HCT116 (cell line): ENCODE measurements at regions not wholly inside any gene's neighbourhood (a gene's known extent, or its start where the extent isn't known, plus 50 kb on each side); places are given as distances from the start of the nearest gene placed in this dataset.

Experiments
- ATAC-seq: fragments of 200-7000 bp; cut with Tn5 transposase; 2 replicates; pipeline ENCODE4 v1.9.1; 2020; ENCODE audit warnings: mild to moderate bottlenecking, moderate library complexity
- BruUV-seq: library from RNA; stranded (reverse); fragments of 400-500 nt; replicated peaks from 2 replicates; lab custom pipeline; 2021; lab: Mats Ljungman, UMichigan
- CTCF ChIA-PET: fragments of 300-600 bp; sonication (Branson Sonifier 250); formaldehyde crosslinking; loops from one replicate; lab custom pipeline; 2021; ENCODE audit warnings: antibody characterized with exemption; lab: Charles Lee
- POLR2A ChIA-PET: fragments of 300-600, 350-600 bp; sonication (Branson Sonifier 250); formaldehyde crosslinking; loops from one replicate; lab custom pipeline; 2021; ENCODE audit warnings: antibody characterized with exemption; lab: Charles Lee
- RAD21 ChIA-PET, 2 experiments: fragments of 300-600 bp; sonication (Branson Sonifier 250); formaldehyde crosslinking; loops; one replicate each; lab custom pipeline; 2023; ENCODE audit warnings: low total read pairs in 2 of 2; ENCODE audit not compliant: uncharacterized antibody in 2 of 2, unreplicated experiment in 2 of 2, low non-redundant PET in 1 of 2; lab: Charles Lee
- DNase-seq: peaks from one replicate; pipeline ENCODE4 v3.0.0-alpha.2; 2010; ENCODE audit warnings: low read depth, low spot score
- H2AFZ ChIP-seq: fragments of 200-600 bp; shearing (Covaris generic), sonication (generic); 2 replicates; pipeline ENCODE4 v1.6.1; 2017; ENCODE audit warnings: low read depth, mixed run types, mixed read lengths, antibody characterized with exemption, low read length; ENCODE audit not compliant: poor library complexity, severe bottlenecking
- H3K27ac ChIP-seq: 2 replicates; pipeline ENCODE4 v1.5.1; 2012; ENCODE audit warnings: low read depth, low read length
- H3K27me3 ChIP-seq: fragments of 200-600 bp; sonication (generic); 2 replicates; pipeline ENCODE4 v1.6.1; 2016; ENCODE audit warnings: mixed run types, low read length, mixed read lengths; ENCODE audit not compliant: insufficient read depth
- H3K36me3 ChIP-seq, 2 experiments: fragments of 200-500 bp in 1 of 2; fragments of 200-600 bp in 1 of 2; sonication (Bioruptor generic) in 1 of 2; sonication (generic) in 1 of 2; 2 replicates each; pipeline versions ENCODE4 v1.5.1 to v1.6.1; 2014 to 2016; ENCODE audit warnings: low read length in 2 of 2, inconsistent platforms in 1 of 2, mixed read lengths in 1 of 2, mixed run types in 1 of 2; ENCODE audit not compliant: insufficient read depth in 2 of 2, control insufficient read depth in 1 of 2
- H3K4me1 ChIP-seq, 2 experiments: fragments of 200-600 bp in 1 of 2; sonication (generic) in 1 of 2; 2 replicates each; pipeline versions ENCODE4 v1.5.1 to v1.6.1; 2012 to 2017; ENCODE audit warnings: low read length in 2 of 2, inconsistent platforms in 1 of 2, mild to moderate bottlenecking in 1 of 2, mixed read lengths in 1 of 2, mixed run types in 1 of 2, moderate library complexity in 1 of 2; ENCODE audit not compliant: insufficient read depth in 2 of 2, control insufficient read depth in 1 of 2
- H3K4me2 ChIP-seq: fragments of 200-600 bp; sonication (generic); 2 replicates; pipeline ENCODE4 v1.6.1; 2017; ENCODE audit warnings: mixed run types, low read length, mixed read lengths
- H3K4me3 ChIP-seq, 2 experiments: fragments of 200-600 bp in 1 of 2; sonication (generic) in 1 of 2; replicated peaks in 1 of 2; 2 replicates each; pipeline ENCODE4 v1.5.1; 2011 to 2016; ENCODE audit warnings: low read length in 2 of 2, control low read depth in 1 of 2, low read depth in 1 of 2, mild to moderate bottlenecking in 1 of 2, mixed read lengths in 1 of 2, mixed run types in 1 of 2
- H3K79me2 ChIP-seq: fragments of 200-600 bp; sonication (generic); 2 replicates; pipeline ENCODE4 v1.6.1; 2017; ENCODE audit warnings: mild to moderate bottlenecking, mixed run types, low read length, moderate library complexity, mixed read lengths; ENCODE audit not compliant: insufficient read depth
- H3K9ac ChIP-seq: fragments of 200-600 bp; sonication (generic); 2 replicates; pipeline ENCODE4 v1.6.1; 2016; ENCODE audit warnings: low read length, mixed read lengths
- H3K9me2 ChIP-seq: fragments of 200-600 bp; sonication (generic), shearing (Covaris generic); 2 replicates; pipeline ENCODE4 v1.6.1; 2017; ENCODE audit warnings: mixed run types, mild to moderate bottlenecking, moderate library complexity; ENCODE audit not compliant: insufficient read depth
- H3K9me3 ChIP-seq, 2 experiments: fragments of 200-500 bp in 1 of 2; fragments of 200-600 bp in 1 of 2; sonication (Bioruptor generic) in 1 of 2; sonication (generic) in 1 of 2; 2 replicates each; pipeline ENCODE4 v1.6.1; 2014 to 2017; ENCODE audit warnings: low read length in 2 of 2, mixed read lengths in 2 of 2, inconsistent platforms in 1 of 2, low read depth in 1 of 2, mild to moderate bottlenecking in 1 of 2, mixed run types in 1 of 2, moderate library complexity in 1 of 2; ENCODE audit not compliant: control insufficient read depth in 1 of 2, insufficient read depth in 1 of 2
- H4K20me1 ChIP-seq: fragments of 200-600 bp; sonication (generic), shearing (Covaris generic); 2 replicates; pipeline ENCODE4 v1.6.1; 2017; ENCODE audit warnings: mixed run types, mild to moderate bottlenecking, moderate library complexity; ENCODE audit not compliant: insufficient read depth
- CEBPB ChIP-seq: IDR thresholded peaks from 2 replicates; pipeline ENCODE4 v1.6.1; 2012; ENCODE audit warnings: low read depth
- CTCF ChIP-seq, 3 experiments: fragments of 200-600 bp in 1 of 3; sonication (generic) in 1 of 3; IDR thresholded peaks in 2 of 3; conservative IDR thresholded peaks in 1 of 3; 2 replicates each; pipeline ENCODE4 v1.5.1; 2012 to 2017; ENCODE audit warnings: low read depth in 2 of 3, low read length in 2 of 3, antibody characterized with exemption in 1 of 3, borderline replicate concordance in 1 of 3, control low read depth in 1 of 3, mild to moderate bottlenecking in 1 of 3, mixed read lengths in 1 of 3, mixed run types in 1 of 3, moderate library complexity in 1 of 3; ENCODE audit not compliant: insufficient read depth in 1 of 3
- ELF1 ChIP-seq: IDR thresholded peaks from 2 replicates; pipeline ENCODE4 v1.6.1; 2012; ENCODE audit warnings: low read depth, borderline replicate concordance
- EZH2 ChIP-seq: fragments of 200-600 bp; sonication (generic); IDR thresholded peaks from 2 replicates; pipeline ENCODE4 v1.6.1; 2017; ENCODE audit warnings: antibody characterized with exemption, mixed run types
- EZH2phosphoT487 ChIP-seq: fragments of 200-600 bp; IDR thresholded peaks from 2 replicates; pipeline ENCODE4 v1.6.1; 2018; ENCODE audit warnings: antibody characterized with exemption, borderline replicate concordance
- FOSL1 ChIP-seq: IDR thresholded peaks from 2 replicates; pipeline ENCODE4 v1.6.1; 2012; ENCODE audit warnings: low read depth
- JUND ChIP-seq: IDR thresholded peaks from 2 replicates; pipeline ENCODE4 v1.6.1; 2012
- POLR2A ChIP-seq: IDR thresholded peaks from 2 replicates; pipeline ENCODE4 v1.7.0; 2011; ENCODE audit warnings: borderline replicate concordance; ENCODE audit not compliant: insufficient read depth, insufficient read length; ENCODE audit errors: extremely low read depth
- POLR2AphosphoS5 ChIP-seq: IDR thresholded peaks from 2 replicates; pipeline ENCODE4 v1.6.1; 2011; ENCODE audit warnings: mild to moderate bottlenecking, low read depth, low read length, moderate library complexity
- RAD21 ChIP-seq: IDR thresholded peaks from 2 replicates; pipeline ENCODE4 v1.6.1; 2012; ENCODE audit warnings: low read depth, mild to moderate bottlenecking
- SIN3A ChIP-seq: IDR thresholded peaks from 2 replicates; pipeline ENCODE4 v1.6.1; 2012; ENCODE audit warnings: low read depth
- SP1 ChIP-seq: IDR thresholded peaks from 2 replicates; pipeline ENCODE4 v1.6.1; 2012; ENCODE audit warnings: low read depth
- SRF ChIP-seq: IDR thresholded peaks from 2 replicates; pipeline ENCODE4 v1.6.1; 2012; ENCODE audit warnings: low read depth
- YY1 ChIP-seq: IDR thresholded peaks from 2 replicates; pipeline ENCODE4 v1.6.1; 2011; ENCODE audit warnings: low read length, low read depth, moderate library complexity, mild to moderate bottlenecking; ENCODE audit not compliant: insufficient replicate concordance; ENCODE audit errors: extremely low read depth
- ZNF274 ChIP-seq: fragments of 200-500 bp; sonication (Bioruptor generic); IDR thresholded peaks from 2 replicates; pipeline ENCODE4 v1.6.1; 2014; ENCODE audit warnings: mild to moderate bottlenecking, low read depth, low read length, inconsistent platforms
- intact Hi-C: fragments of 100-400 bp; cut with micrococcal nuclease; formaldehyde crosslinking; loops from 2 replicates; pipeline ENCODE4 v1.10.0; 2022
- TF ChIP-seq, protein P1 (sequence below): IDR thresholded peaks from 2 replicates; pipeline ENCODE4 v1.6.1; 2012; ENCODE audit warnings: low read depth
- TF ChIP-seq, protein P2 (sequence below): IDR thresholded peaks from 2 replicates; pipeline ENCODE4 v1.6.1; 2012

GRCh38 chr14:73783107-73783727, 68.4 kb upstream of the PTGR2 start:
- no peak overlapping the region for H3K4me3 ChIP-seq
- CTCF ChIA-PET, result no interaction called here
- no peak overlapping the region for H3K9ac ChIP-seq
- RAD21 ChIA-PET, result no interaction called here
- ATAC-seq (no peak), DNase-seq (no peak)
- H3K27ac ChIP-seq, result no peak overlapping the region
- no peaks in the 10 kb centered on the region for H3K9me2 ChIP-seq
- POLR2A ChIA-PET, result no interaction called here
- no peaks in the 10 kb centered on the region for H3K9me3 ChIP-seq
- H3K79me2 ChIP-seq, result peaks cover 44% of the 10 kb centered on the region
- H3K4me1 ChIP-seq, result peaks cover 20 to 28% of the 10 kb centered on the region in 2 experiments
- no TSS peak for BruUV-seq
- no peak overlapping the region for H2AFZ ChIP-seq
- no peak for TF ChIP-seq EZH2phosphoT487
- H4K20me1 ChIP-seq, result no peaks in the 10 kb centered on the region
- H3K4me2 ChIP-seq, result no peak overlapping the region
- H3K27me3 ChIP-seq, result no peaks in the 10 kb centered on the region
- intact Hi-C loops, result no loop called here
- H3K36me3 ChIP-seq, result no peaks in the 10 kb centered on the region

- peaks cover 44% of the 10 kb centered on the region for H3K79me2 ChIP-seq
- intact Hi-C loops, result no loop called here
- no peaks in the 10 kb centered on the region for H3K27me3 ChIP-seq
- peaks cover 14 to 23% of the 10 kb centered on the region in 2 experiments for H3K4me1 ChIP-seq
- no peak for DNase-seq
- ChIA-PET RAD21 (no interaction called here), CTCF (no interaction called here), POLR2A (no interaction called here)
- H3K9me3 ChIP-seq, result no peaks in the 10 kb centered on the region
- no peaks in the 10 kb centered on the region for H3K9me2 ChIP-seq
- BruUV-seq, result no TSS peak
- no peaks in the 10 kb centered on the region for H3K36me3 ChIP-seq
- H3K4me2 ChIP-seq, result no peak overlapping the region
- no peak for ATAC-seq
- H2AFZ ChIP-seq, result no peak overlapping the region
- no peaks in the 10 kb centered on the region for H4K20me1 ChIP-seq
- H3K27ac ChIP-seq, result no peak overlapping the region
- H3K9ac ChIP-seq, result no peak overlapping the region
- no peak overlapping the region for H3K4me3 ChIP-seq
- no peak for TF ChIP-seq EZH2phosphoT487
- no peak for TF ChIP-seq POLR2A
- TF ChIP-seq ZNF274, result no peak
- TF ChIP-seq, protein P1, sequence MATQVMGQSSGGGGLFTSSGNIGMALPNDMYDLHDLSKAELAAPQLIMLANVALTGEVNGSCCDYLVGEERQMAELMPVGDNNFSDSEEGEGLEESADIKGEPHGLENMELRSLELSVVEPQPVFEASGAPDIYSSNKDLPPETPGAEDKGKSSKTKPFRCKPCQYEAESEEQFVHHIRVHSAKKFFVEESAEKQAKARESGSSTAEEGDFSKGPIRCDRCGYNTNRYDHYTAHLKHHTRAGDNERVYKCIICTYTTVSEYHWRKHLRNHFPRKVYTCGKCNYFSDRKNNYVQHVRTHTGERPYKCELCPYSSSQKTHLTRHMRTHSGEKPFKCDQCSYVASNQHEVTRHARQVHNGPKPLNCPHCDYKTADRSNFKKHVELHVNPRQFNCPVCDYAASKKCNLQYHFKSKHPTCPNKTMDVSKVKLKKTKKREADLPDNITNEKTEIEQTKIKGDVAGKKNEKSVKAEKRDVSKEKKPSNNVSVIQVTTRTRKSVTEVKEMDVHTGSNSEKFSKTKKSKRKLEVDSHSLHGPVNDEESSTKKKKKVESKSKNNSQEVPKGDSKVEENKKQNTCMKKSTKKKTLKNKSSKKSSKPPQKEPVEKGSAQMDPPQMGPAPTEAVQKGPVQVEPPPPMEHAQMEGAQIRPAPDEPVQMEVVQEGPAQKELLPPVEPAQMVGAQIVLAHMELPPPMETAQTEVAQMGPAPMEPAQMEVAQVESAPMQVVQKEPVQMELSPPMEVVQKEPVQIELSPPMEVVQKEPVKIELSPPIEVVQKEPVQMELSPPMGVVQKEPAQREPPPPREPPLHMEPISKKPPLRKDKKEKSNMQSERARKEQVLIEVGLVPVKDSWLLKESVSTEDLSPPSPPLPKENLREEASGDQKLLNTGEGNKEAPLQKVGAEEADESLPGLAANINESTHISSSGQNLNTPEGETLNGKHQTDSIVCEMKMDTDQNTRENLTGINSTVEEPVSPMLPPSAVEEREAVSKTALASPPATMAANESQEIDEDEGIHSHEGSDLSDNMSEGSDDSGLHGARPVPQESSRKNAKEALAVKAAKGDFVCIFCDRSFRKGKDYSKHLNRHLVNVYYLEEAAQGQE, result no peak
- TF ChIP-seq SRF, result no peak
- TF ChIP-seq SIN3A, result no peak
- TF ChIP-seq YY1, result no peak
- no peak for TF ChIP-seq JUND
- no peak for TF ChIP-seq ELF1
- no peak for TF ChIP-seq FOSL1
- TF ChIP-seq SP1, result no peak
- TF ChIP-seq, protein P2, sequence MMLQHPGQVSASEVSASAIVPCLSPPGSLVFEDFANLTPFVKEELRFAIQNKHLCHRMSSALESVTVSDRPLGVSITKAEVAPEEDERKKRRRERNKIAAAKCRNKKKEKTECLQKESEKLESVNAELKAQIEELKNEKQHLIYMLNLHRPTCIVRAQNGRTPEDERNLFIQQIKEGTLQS, result no peak
- no peak for TF ChIP-seq POLR2AphosphoS5
- TF ChIP-seq CEBPB, result no peak
- no peak for TF ChIP-seq RAD21
- TF ChIP-seq EZH2, result no peak
- no peak for TF ChIP-seq CTCF (IDR thresholded peaks at IDR 0.05 in 2 of 3, conservative IDR thresholded peaks at IDR 0.05 in 1 of 3; ENCODE audit: borderline replicate concordance in 1 of 3, insufficient read depth in 1 of 3, low read depth in 2 of 3, low read length in 2 of 3)
Observed at GRCh38 chr14:73782623-73783022, 68.4 kb upstream of the PNMA1 start.
